HEK293T (cell line): ENCODE measurements at regions not wholly inside any gene's neighbourhood (a gene's known extent, or its start where the extent isn't known, plus 50 kb on each side); places are given as distances from the start of the nearest gene placed in this dataset.

Source experiments
- FOXM1 ChIP-seq: fragments of 450-650 bp; IDR thresholded peaks from 2 replicates; pipeline ENCODE4 v1.6.1; 2017; ENCODE audit warnings: mild to moderate bottlenecking, borderline replicate concordance
- NFRKB ChIP-seq: fragments of 450-650 bp; IDR thresholded peaks from 2 replicates; pipeline ENCODE4 v1.6.1; 2016; ENCODE audit warnings: mild to moderate bottlenecking, moderate library complexity
- SP1 ChIP-seq: fragments of 450-650 bp; IDR thresholded peaks from 2 replicates; pipeline ENCODE4 v1.6.1; 2017
- TARDBP ChIP-seq: fragments of 450-650 bp; IDR thresholded peaks from 2 replicates; pipeline ENCODE4 v1.6.1; 2016

- TF ChIP-seq SP1 (no peak), FOXM1 (no peak), TARDBP (no peak), NFRKB (no peak)
These were observed 561.3 kb downstream of the FGF9 start for GRCh38 chr13:22232186-22232585.
